ENCODE measurements at regions not wholly inside any gene's neighbourhood (a gene's known extent, or its start where the extent isn't known, plus 50 kb on each side); places are given as distances from the start of the nearest gene placed in this dataset.

GRCh38 chr10:108598831-108599230, 1324.5 kb downstream of the XPNPEP1 start:
- TF ChIP-seq, protein P1, sequence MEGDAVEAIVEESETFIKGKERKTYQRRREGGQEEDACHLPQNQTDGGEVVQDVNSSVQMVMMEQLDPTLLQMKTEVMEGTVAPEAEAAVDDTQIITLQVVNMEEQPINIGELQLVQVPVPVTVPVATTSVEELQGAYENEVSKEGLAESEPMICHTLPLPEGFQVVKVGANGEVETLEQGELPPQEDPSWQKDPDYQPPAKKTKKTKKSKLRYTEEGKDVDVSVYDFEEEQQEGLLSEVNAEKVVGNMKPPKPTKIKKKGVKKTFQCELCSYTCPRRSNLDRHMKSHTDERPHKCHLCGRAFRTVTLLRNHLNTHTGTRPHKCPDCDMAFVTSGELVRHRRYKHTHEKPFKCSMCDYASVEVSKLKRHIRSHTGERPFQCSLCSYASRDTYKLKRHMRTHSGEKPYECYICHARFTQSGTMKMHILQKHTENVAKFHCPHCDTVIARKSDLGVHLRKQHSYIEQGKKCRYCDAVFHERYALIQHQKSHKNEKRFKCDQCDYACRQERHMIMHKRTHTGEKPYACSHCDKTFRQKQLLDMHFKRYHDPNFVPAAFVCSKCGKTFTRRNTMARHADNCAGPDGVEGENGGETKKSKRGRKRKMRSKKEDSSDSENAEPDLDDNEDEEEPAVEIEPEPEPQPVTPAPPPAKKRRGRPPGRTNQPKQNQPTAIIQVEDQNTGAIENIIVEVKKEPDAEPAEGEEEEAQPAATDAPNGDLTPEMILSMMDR (IDR thresholded peaks at IDR 0.05), result no peak
- TF ChIP-seq POLR2A (IDR thresholded peaks at IDR 0.05), result no peak

All from heart left ventricle (tissue), 13 donors.